ENCODE measurements at regions not wholly inside any gene's neighbourhood (a gene's known extent, or its start where the extent isn't known, plus 50 kb on each side); places are given as distances from the start of the nearest gene placed in this dataset.

DNA sequence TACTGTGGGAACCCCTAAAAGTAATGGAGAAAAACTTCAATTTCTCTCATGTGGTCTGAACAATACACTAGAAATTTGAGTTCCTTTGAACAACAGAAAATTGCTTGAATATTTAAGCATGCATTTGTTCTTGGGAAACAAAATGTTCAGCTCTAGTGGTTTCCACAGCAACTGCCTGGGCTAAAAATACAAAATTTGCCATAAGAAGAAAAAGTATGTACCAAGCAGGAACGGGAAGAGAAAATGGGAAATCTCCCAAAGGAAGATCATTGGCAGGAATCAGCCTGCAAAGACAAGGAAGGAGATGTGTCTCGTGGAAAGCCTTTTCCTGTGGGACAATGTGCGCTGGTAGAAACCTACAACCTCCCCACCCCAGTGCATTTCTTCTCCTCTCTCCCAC, 119.0 kb upstream of the DPT start:
- ChIA-PET POLR2A (ENCODE audit: low non-redundant PET) (no interaction called here), CTCF (no interaction called here)

DNA sequence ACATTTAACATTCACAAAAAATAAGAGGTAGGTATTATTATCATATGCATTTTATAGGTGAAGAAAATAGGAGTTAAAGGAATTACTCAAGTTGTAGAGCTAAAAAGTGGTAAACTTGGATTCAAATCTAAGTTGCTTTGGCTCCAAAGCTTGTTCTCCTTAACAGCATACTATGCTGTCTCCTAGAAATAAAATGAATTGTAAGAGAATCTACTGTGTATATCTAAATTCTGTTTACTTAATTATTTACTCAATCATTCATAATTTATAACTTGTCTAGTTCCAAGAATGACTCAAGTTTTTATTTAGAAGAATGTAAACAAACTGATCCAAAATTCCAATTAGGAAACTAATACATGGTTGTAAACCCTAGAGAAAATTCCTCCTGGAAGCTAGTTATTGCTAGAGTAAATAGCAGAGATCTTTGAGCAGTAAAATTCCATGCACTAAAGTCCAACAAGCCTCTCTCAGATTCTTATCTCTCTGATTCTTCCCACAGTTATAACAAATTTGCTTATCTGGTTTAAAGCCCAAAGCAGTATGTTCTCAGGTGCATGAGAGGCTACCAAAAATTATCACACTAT, 132.5 kb upstream of the DPT start:
- intact Hi-C loops (cut with micrococcal nuclease; ENCODE audit: unreplicated experiment): no loop called here
- CTCF ChIA-PET: no interaction called here
- no TSS peak for BruUV-seq (replicated peaks)

More for the DNA sequence above, 119.0 kb upstream of the DPT start:
- Histone ChIP-seq H3K9me3 (ENCODE audit: low read depth, low read length, poor library complexity, severe bottlenecking) (no peaks in the 10 kb centered on the region), H3K27ac (ENCODE audit: low read depth, low read length, poor library complexity, severe bottlenecking) (no peak overlapping the region), H3K4me3 (ENCODE audit: low read depth, low read length, poor library complexity, severe bottlenecking) (no peak overlapping the region), H3K27me3 (replicated peaks; ENCODE audit: insufficient read depth, low read depth, low read length, poor library complexity) (no peaks in the 10 kb centered on the region), H3K4me1 (ENCODE audit: insufficient read depth, low read length, poor library complexity, severe bottlenecking) (peaks cover 6% of the 10 kb centered on the region), H3K36me3 (ENCODE audit: insufficient read depth, low read length, poor library complexity, severe bottlenecking) (no peaks in the 10 kb centered on the region)
- intact Hi-C loops (cut with micrococcal nuclease; ENCODE audit: unreplicated experiment): no loop called here
- no peak for DNase-seq (ENCODE audit: low spot score)
- BruUV-seq (replicated peaks): no TSS peak
- TF ChIP-seq EZH2 (IDR thresholded peaks at IDR 0.05; ENCODE audit: borderline replicate concordance, low read depth, low read length, poor library complexity, severe bottlenecking): no peak
- TF ChIP-seq, protein P1, sequence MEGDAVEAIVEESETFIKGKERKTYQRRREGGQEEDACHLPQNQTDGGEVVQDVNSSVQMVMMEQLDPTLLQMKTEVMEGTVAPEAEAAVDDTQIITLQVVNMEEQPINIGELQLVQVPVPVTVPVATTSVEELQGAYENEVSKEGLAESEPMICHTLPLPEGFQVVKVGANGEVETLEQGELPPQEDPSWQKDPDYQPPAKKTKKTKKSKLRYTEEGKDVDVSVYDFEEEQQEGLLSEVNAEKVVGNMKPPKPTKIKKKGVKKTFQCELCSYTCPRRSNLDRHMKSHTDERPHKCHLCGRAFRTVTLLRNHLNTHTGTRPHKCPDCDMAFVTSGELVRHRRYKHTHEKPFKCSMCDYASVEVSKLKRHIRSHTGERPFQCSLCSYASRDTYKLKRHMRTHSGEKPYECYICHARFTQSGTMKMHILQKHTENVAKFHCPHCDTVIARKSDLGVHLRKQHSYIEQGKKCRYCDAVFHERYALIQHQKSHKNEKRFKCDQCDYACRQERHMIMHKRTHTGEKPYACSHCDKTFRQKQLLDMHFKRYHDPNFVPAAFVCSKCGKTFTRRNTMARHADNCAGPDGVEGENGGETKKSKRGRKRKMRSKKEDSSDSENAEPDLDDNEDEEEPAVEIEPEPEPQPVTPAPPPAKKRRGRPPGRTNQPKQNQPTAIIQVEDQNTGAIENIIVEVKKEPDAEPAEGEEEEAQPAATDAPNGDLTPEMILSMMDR (conservative IDR thresholded peaks at IDR 0.05; ENCODE audit: low read depth, low read length): no peak

DNA sequence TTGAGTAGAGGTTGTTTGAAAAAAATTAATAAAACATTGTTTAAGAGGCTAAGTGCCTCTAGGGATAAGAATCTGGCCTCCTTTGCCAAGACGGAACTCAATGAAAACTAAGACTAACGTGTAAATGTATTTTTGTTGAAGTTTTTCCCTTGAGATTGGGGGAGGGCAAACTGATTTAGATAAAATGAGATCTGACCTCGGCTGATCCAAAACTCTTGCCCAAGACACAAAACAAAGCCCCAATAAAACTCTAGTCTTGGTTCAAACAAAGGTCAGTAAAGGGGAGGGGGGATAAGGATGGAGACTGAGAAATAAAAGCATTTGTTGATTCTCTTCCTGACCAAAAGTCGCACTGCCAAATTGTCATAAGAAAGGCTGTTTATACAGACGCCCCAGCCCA, 134.8 kb upstream of the DPT start:
- no peaks in the 10 kb centered on the region for H3K9me3 ChIP-seq (ENCODE audit: low read depth, low read length, poor library complexity, severe bottlenecking)
- no peaks in the 10 kb centered on the region for H3K36me3 ChIP-seq (ENCODE audit: insufficient read depth, low read length, poor library complexity, severe bottlenecking)
- no TSS peak for BruUV-seq (replicated peaks)
- POLR2A ChIA-PET (ENCODE audit: low non-redundant PET): no interaction called here
- H3K4me3 ChIP-seq (ENCODE audit: low read depth, low read length, poor library complexity, severe bottlenecking): no peak overlapping the region
- H3K27me3 ChIP-seq (replicated peaks; ENCODE audit: insufficient read depth, low read depth, low read length, poor library complexity): no peaks in the 10 kb centered on the region
- no peak overlapping the region for H3K27ac ChIP-seq (ENCODE audit: low read depth, low read length, poor library complexity, severe bottlenecking)
- no peak for DNase-seq (ENCODE audit: low spot score)
- intact Hi-C loops (cut with micrococcal nuclease; ENCODE audit: unreplicated experiment): no loop called here
- TF ChIP-seq EZH2 (IDR thresholded peaks at IDR 0.05; ENCODE audit: borderline replicate concordance, low read depth, low read length, poor library complexity, severe bottlenecking): no peak
- TF ChIP-seq, protein P1 (conservative IDR thresholded peaks at IDR 0.05; ENCODE audit: low read depth, low read length): no peak
- CTCF ChIA-PET: no interaction called here
- H3K4me1 ChIP-seq (ENCODE audit: insufficient read depth, low read length, poor library complexity, severe bottlenecking): no peaks in the 10 kb centered on the region

More for the DNA sequence above, 132.5 kb upstream of the DPT start:
- H3K4me1 ChIP-seq (ENCODE audit: insufficient read depth, low read length, poor library complexity, severe bottlenecking): no peaks in the 10 kb centered on the region
- H3K9me3 ChIP-seq (ENCODE audit: low read depth, low read length, poor library complexity, severe bottlenecking): no peaks in the 10 kb centered on the region
- no peak for DNase-seq (ENCODE audit: low spot score)
- H3K27ac ChIP-seq (ENCODE audit: low read depth, low read length, poor library complexity, severe bottlenecking): no peak overlapping the region
- no peaks in the 10 kb centered on the region for H3K36me3 ChIP-seq (ENCODE audit: insufficient read depth, low read length, poor library complexity, severe bottlenecking)
- POLR2A ChIA-PET (ENCODE audit: low non-redundant PET): no interaction called here
- TF ChIP-seq, protein P1 (conservative IDR thresholded peaks at IDR 0.05; ENCODE audit: low read depth, low read length): no peak
- no peak for TF ChIP-seq EZH2 (IDR thresholded peaks at IDR 0.05; ENCODE audit: borderline replicate concordance, low read depth, low read length, poor library complexity, severe bottlenecking)
- H3K4me3 ChIP-seq (ENCODE audit: low read depth, low read length, poor library complexity, severe bottlenecking): no peak overlapping the region
- no peaks in the 10 kb centered on the region for H3K27me3 ChIP-seq (replicated peaks; ENCODE audit: insufficient read depth, low read depth, low read length, poor library complexity)
